ENCODE measurements at regions not wholly inside any gene's neighbourhood (a gene's known extent, or its start where the extent isn't known, plus 50 kb on each side); places are given as distances from the start of the nearest gene placed in this dataset.
"Not testable (repeated sequence)": the region's sequence is repeated elsewhere in the genome, so short reads cannot be mapped to it uniquely, and the experiment has no call there.

DNA sequence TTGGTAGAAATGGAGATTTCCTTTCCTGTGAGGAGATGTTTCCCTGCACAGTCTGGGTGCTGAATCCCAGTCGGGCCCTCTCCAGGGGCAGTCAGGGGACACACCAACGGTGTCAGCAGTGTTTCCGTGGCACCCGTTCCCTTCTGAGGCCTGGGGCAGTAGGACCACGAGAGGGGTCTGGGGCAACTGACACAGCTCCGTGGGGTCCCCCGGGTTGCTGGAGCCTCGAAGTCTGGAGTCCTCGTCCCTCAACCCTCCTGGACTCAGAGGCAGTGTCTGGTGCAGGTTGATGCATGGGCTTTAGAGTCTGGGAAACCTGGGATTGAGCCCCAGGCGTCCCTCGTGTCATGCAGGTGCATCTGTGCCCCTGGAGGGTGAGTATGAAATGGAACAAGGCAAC, 327.3 kb downstream of the ADGRD1 start:
- TF ChIP-seq, protein P1, sequence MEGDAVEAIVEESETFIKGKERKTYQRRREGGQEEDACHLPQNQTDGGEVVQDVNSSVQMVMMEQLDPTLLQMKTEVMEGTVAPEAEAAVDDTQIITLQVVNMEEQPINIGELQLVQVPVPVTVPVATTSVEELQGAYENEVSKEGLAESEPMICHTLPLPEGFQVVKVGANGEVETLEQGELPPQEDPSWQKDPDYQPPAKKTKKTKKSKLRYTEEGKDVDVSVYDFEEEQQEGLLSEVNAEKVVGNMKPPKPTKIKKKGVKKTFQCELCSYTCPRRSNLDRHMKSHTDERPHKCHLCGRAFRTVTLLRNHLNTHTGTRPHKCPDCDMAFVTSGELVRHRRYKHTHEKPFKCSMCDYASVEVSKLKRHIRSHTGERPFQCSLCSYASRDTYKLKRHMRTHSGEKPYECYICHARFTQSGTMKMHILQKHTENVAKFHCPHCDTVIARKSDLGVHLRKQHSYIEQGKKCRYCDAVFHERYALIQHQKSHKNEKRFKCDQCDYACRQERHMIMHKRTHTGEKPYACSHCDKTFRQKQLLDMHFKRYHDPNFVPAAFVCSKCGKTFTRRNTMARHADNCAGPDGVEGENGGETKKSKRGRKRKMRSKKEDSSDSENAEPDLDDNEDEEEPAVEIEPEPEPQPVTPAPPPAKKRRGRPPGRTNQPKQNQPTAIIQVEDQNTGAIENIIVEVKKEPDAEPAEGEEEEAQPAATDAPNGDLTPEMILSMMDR (conservative IDR thresholded peaks at IDR 0.05; ENCODE audit: low read length), result no peak
- DNase-seq (ENCODE audit: low read depth), result no peak
- H3K4me3 ChIP-seq (ENCODE audit: low read length), result no peak overlapping the region

DNA sequence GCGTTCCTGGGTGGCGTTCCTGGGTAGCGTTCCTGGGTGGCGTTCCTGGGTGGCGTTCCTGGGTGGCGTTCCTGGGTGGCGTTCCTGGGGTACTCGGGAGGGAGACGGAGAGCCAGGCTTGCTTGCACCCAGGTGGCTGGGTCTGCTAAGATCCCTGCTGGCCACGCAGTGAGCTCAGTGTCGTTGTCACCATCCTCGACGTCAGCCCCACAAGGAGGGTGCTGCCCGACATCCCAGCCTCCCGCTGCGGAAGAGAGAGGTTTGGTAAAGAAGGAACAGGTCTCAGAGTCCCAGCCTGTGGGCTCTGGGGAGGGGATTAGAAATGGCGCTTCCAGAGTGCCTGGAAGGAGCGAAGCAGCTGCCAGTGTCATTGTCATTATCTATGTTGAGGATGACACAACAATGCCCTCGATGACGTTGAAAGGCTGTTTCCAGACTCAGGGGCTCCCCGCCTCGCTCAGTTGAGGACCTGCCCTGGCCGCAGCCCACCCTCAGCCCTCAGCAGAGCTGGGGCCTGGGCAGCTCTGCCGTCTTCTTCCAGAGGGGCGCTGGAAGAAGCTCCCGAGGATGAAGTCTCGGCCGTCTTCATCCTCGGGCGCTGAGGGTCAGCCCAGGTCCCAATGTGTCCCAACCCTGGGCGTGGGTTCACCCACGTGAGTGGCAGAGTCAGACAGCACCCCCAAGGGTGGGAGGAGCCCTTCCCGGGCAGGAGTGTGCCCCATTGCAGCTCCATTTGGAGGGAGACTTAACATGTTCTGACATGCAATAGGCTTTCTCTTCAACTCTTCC, 328.8 kb downstream of the ADGRD1 start:
- TF ChIP-seq, protein P1 (conservative IDR thresholded peaks at IDR 0.05; ENCODE audit: low read length), result no peak
- DNase-seq (ENCODE audit: low read depth), result no peak
- H3K4me3 ChIP-seq (ENCODE audit: low read length), result no peak overlapping the region

DNA sequence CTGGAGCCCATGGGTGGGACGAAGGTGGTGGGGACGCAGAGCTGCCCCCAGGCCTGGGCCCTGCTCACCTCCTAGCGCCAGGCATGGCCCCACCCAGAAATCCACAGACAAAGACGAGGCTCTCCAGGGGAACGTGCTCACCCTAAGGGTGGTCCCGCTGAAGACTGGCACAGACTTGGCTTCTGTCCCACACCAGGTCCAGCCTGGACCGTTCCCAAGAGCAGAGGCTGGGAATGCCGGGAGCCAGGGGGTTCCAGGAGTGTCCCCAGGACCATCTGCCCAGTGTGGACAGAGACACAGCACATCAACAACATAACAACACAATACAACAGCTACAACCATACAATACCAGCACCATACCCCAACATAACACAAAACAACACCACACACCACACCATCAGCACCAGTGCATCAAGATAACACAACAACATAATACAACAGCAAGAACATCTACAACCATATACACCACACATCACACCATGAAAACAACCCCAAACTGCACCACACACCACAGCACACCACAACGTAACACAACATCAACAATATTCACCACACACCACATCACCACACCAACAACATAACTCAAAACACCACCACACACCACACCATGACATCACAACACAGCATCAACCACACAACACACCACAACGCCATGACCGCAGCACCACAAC, 329.6 kb downstream of the ADGRD1 start:
- TF ChIP-seq, protein P1 (conservative IDR thresholded peaks at IDR 0.05; ENCODE audit: low read length), result no peak
- DNase-seq (ENCODE audit: low read depth), result no peak
- no peak overlapping the region for H3K4me3 ChIP-seq (ENCODE audit: low read length)

DNA sequence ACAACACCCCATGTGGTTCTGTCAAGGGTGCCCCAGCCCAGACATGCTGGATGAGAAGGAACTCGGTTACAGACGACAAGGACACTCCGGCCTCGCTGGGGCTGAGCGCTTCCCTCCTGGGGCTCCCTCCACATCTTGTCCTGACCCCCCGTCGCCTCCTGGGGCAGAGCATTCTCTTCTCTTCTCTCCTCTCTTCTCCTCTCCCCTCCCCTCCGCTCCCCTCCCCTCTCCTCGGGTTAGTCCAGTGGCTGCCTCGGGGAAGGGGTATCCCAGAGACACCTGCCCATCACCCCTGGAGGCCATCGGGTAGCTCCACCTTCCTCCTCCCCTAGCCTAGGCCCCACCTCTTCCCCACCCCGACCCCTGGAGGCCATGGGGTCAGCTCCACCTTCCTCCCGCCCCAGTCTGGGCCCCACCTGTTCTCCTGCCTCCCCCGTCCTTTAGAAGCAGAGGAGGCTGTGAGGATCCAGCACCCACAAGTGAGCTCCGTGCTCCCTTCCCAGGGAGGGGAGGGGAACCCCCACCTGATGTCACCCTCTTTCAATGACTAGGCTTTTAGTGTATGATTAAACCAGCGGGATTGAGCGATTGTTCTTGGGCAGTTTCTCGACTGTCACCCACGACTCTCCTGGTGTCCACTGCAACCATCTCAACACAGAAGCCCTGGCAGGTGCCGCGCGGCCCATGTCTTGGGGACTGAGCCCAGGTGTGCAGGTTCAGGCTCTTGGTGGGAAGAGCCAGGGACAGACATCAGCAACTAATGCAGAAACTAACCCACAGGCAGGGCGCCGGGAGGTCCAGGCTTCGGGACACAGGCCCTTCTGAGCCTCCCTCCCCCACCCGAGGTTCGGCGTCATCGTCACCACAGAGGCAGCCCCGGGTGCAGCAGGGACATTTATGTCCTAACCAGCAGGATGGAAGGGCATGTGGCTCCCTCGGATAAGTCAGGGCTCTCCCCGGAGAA, 330.4 kb downstream of the ADGRD1 start:
- not testable (repeated sequence) for H3K4me3 ChIP-seq (ENCODE audit: low read length); DNase-seq (ENCODE audit: low read depth)

DNA sequence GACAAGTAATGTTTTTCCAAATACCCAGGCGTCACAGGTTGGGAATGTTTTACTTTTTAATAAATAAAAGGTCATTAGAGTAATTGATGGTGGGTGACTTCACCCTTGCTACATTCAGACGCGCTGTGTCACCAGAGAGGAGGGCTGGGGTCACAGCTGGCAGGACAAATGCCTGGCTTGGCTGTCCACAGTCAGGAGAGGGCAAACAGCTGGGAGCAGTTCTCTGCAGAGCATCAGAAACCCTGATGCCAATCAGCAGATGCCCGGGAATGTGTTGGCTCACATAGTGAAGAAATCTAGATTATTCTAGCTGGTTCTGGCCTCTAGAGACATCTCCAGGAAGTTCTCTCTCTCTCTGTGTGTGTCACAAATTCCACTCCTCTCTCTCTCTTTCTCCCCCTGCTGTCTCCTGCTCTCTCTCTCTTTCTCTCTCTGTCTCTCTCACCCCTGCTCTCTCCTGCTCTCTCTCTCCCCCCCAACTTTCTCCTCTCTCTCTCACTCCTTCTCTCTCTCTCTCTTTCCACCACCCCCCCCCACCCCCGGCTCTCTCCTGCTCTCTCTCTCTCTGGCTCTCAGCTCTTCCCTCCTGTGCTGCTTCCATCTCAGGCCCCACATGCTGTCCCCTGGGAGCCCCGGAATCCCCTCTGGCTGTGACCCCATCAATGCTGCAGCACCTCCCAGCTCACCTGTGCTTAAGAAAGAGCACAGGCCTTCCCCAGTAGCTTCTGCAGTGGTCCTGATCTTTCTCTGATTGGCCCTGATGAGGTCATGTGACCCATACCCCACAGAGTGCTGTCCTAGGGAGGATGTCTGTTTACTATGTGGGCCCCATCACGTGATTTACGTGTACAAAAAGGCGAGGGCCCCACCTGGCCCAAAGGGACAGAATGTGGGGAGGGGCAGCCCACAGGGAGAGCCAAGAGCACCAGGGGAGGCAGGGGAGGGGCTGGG, 331.5 kb downstream of the ADGRD1 start:
- H3K4me3 ChIP-seq (ENCODE audit: low read length); DNase-seq (ENCODE audit: low read depth): not testable (repeated sequence)

DNA sequence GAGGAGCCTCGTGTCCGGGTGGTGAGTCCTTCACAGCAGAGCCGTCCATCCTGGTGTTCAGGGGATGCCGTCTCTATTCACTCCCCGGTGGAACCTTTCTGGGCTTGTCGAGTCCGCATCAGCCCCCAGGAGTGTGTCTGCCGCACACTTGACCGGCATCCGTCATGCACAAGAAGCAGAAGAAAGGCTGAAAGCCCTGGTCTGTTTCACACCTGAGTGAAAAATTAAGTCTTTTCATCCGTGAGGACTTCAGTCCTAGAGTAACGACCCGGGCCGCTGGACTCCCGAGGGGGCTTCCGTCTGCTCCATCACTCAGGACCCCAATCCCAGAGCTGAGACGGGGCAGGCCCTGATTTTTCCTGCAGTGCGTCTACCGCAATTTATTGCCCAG, 332.2 kb downstream of the ADGRD1 start:
- not testable (repeated sequence) for DNase-seq (ENCODE audit: low read depth); H3K4me3 ChIP-seq (ENCODE audit: low read length)

DNA sequence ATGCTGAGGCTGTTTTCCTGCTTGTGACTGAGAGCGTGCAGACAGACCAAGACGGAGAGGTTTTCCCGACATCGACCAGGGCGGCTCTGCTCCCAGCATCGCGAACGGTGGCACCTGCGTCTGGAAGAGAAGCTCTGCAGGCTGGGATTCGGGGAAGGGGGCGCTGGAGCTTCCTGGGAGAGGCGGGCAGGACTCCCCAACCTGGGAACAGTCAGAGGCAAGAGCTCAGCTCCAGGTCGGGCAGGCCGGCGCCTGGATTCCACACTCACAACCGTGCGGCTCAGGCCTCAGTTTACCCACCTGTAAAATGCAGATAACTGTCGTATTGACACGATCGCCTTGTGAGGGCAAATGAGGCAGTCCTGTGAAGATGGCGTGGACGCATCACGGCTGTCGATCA, 332.6 kb downstream of the ADGRD1 start:
- DNase-seq (ENCODE audit: low read depth); H3K4me3 ChIP-seq (ENCODE audit: low read length): not testable (repeated sequence)

DNA sequence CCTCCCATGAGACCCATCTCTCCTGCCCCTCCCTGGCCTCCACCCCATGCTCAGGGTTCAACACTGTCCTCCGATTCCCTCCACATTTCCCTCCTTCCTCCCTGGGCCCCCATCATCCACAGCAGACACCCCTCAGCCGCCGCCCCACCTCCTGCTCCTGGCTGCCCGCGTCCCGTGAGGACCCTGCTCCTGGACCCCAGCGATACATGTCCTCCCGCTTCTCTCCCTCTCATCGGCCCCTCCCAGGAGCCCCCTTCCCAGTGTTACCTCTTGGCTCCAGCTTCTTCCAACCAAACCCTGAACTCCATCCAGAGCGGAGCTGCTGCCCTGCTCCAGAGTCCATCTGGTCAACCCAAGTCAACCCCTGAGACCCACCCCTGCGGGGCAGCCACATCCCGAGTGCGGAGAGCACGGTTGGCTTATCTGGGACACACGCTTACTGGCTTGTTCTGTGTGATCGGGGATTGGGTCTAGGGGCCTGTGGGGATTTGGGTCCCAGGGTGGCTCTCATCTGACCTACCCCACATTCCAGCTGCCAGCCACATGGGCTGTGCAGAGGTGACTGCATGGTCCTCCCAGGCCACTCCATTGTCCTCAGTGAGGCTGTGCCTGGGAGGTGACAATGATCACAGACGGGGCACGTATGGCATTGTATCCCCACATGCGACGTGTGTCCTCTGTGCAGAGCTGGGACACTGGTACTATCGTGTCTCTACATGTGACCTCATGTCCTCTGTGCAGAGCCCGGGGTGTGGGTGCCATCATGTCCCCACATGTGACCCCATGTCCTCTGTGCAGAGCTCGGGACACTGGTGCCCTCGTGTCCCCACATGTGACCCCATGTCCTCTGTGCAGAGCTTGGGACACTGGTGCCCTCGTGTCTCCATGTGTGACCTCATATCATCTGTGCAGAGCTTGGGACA, 333.6 kb downstream of the ADGRD1 start:
- TF ChIP-seq, protein P1 (conservative IDR thresholded peaks at IDR 0.05; ENCODE audit: low read length), result no peak
- no peak for DNase-seq (ENCODE audit: low read depth)
- no peak overlapping the region for H3K4me3 ChIP-seq (ENCODE audit: low read length)

All from AG10803 (cell line).